ENCODE measurements at regions not wholly inside any gene's neighbourhood (a gene's known extent, or its start where the extent isn't known, plus 50 kb on each side); places are given as distances from the start of the nearest gene placed in this dataset.

- TF ChIP-seq CTCF (IDR thresholded peaks at IDR 0.05) (no peak), POLR2A (IDR thresholded peaks at IDR 0.05) (no peak)
These were observed 76.7 kb upstream of the MED9 start for GRCh38 chr17:17400070-17400469.
